Osteocyte (in vitro differentiated cells): ENCODE measurements at regions not wholly inside any gene's neighbourhood (a gene's known extent, or its start where the extent isn't known, plus 50 kb on each side); places are given as distances from the start of the nearest gene placed in this dataset.
"Not testable (repeated sequence)": the region's sequence is repeated elsewhere in the genome, so short reads cannot be mapped to it uniquely, and the experiment has no call there.

Experiments used
- DNase-seq: peaks from one replicate; pipeline ENCODE4 v3.0.0; 2021; ENCODE audit warnings: mixed read lengths; ENCODE audit not compliant: unreplicated experiment; ENCODE audit errors: extremely low spot score
- H3K27ac Mint-ChIP-seq: one replicate; pipeline ENCODE4 v1.8.0; 2021; ENCODE audit warnings: mild to moderate bottlenecking, mixed read lengths; ENCODE audit not compliant: unreplicated experiment
- H3K27me3 Mint-ChIP-seq: one replicate; pipeline ENCODE4 v1.8.0; 2021; ENCODE audit warnings: mixed read lengths; ENCODE audit not compliant: unreplicated experiment
- H3K36me3 Mint-ChIP-seq: one replicate; pipeline ENCODE4 v1.8.0; 2021; ENCODE audit warnings: mixed read lengths; ENCODE audit not compliant: unreplicated experiment
- H3K4me1 Mint-ChIP-seq: one replicate; pipeline ENCODE4 v1.8.0; 2021; ENCODE audit warnings: mixed read lengths; ENCODE audit not compliant: unreplicated experiment
- H3K4me3 Mint-ChIP-seq: one replicate; pipeline ENCODE4 v1.8.0; 2021; ENCODE audit warnings: mild to moderate bottlenecking, moderate library complexity, mixed read lengths; ENCODE audit not compliant: unreplicated experiment
- H3K9me3 Mint-ChIP-seq: one replicate; pipeline ENCODE4 v1.8.0; 2021; ENCODE audit warnings: mixed read lengths; ENCODE audit not compliant: unreplicated experiment
- TF ChIP-seq, protein P1 (sequence below): fragments of 200-600 bp; sonication (generic); IDR thresholded peaks from 2 replicates; pipeline ENCODE4 v1.5.0; 2021; ENCODE audit warnings: antibody characterized with exemption, mild to moderate bottlenecking, moderate library complexity

- DNase-seq = no peak
- Mint-ChIP-seq H3K36me3 (no peaks in the 10 kb centered on the region), H3K4me1 (no peaks in the 10 kb centered on the region), H3K27me3 (peaks cover 32% of the 10 kb centered on the region), H3K9me3 (no peaks in the 10 kb centered on the region), H3K27ac (no peak overlapping the region), H3K4me3 (no peak overlapping the region)
- TF ChIP-seq, protein P1, sequence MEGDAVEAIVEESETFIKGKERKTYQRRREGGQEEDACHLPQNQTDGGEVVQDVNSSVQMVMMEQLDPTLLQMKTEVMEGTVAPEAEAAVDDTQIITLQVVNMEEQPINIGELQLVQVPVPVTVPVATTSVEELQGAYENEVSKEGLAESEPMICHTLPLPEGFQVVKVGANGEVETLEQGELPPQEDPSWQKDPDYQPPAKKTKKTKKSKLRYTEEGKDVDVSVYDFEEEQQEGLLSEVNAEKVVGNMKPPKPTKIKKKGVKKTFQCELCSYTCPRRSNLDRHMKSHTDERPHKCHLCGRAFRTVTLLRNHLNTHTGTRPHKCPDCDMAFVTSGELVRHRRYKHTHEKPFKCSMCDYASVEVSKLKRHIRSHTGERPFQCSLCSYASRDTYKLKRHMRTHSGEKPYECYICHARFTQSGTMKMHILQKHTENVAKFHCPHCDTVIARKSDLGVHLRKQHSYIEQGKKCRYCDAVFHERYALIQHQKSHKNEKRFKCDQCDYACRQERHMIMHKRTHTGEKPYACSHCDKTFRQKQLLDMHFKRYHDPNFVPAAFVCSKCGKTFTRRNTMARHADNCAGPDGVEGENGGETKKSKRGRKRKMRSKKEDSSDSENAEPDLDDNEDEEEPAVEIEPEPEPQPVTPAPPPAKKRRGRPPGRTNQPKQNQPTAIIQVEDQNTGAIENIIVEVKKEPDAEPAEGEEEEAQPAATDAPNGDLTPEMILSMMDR = no peak
Observed at GRCh38 chr5:34555699-34556508, 100.2 kb upstream of the RAI14 start.

DNA sequence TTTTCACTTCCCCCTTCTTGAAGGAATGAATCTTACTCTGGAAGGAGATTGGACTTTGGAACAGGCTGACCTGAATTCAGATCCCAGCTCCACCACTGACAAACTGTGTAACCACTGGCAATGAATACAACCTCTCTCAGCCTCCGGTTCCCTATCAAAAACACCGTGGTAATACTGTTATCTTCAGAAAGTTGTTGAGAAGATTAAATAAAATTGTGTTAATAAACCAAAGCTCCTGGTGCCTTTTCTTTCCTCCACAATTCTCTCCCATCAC lies 99.7 kb upstream of the RAI14 start:
- Mint-ChIP-seq H3K4me3 (no peak overlapping the region), H3K27me3 (peaks cover 32% of the 10 kb centered on the region), H3K9me3 (no peaks in the 10 kb centered on the region), H3K36me3 (no peaks in the 10 kb centered on the region), H3K27ac (no peak overlapping the region), H3K4me1 (no peaks in the 10 kb centered on the region)
- TF ChIP-seq, protein P1 = no peak
- DNase-seq = no peak

DNA sequence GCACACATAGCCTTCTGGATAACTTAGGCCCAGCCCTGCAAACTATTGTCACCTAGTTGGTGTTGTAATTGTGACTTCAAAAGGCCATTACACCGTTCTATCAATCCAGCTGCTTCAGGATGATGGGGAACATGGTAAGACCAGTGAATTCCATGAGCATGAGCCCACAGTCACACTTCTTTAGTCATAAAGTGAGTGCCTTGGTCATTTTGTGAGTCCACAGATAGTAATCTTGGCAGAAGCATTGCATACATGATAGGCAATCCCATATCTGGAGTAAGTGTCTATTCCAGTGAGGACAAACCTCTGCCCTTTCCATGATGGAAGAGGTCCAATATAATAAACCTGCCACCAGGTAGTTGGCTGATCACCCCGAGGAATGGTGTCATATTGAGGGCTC lies 94.5 kb upstream of the RAI14 start:
- DNase-seq, H3K4me1 Mint-ChIP-seq, H3K36me3 Mint-ChIP-seq, H3K9me3 Mint-ChIP-seq, H3K27ac Mint-ChIP-seq, H3K4me3 Mint-ChIP-seq: not testable (repeated sequence)
- H3K27me3 Mint-ChIP-seq = peaks cover 18% of the 10 kb centered on the region

DNA sequence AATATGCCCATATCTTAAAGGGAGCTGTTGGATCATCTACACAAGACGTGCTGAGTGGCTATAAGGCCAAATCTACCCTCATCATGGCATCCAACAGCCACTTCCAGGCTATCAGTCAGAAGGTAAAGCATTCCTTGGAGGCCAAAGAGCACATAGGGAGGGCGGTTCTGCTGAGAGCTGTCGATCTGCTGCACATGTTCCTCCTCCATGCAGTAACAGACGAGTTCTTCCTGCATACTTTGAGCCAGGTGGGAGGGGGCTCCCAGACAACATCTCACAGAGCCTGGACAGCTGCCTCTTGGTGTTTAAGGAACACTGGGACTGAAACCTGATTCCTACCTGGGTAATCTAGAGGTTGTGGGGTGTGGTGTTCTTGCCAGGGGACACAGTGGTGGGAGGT lies 93.3 kb upstream of the RAI14 start:
- no peak for DNase-seq
- Mint-ChIP-seq H3K4me1 (no peaks in the 10 kb centered on the region), H3K27me3 (peaks cover 9% of the 10 kb centered on the region), H3K4me3 (no peak overlapping the region), H3K27ac (no peak overlapping the region), H3K9me3 (no peaks in the 10 kb centered on the region), H3K36me3 (no peaks in the 10 kb centered on the region)
- TF ChIP-seq, protein P1 = no peak

GRCh38 chr5:34563269-34563668 lies 92.9 kb upstream of the RAI14 start:
- Mint-ChIP-seq H3K4me3 (no peak overlapping the region), H3K36me3 (no peaks in the 10 kb centered on the region), H3K4me1 (no peaks in the 10 kb centered on the region), H3K27ac (no peak overlapping the region), H3K9me3 (no peaks in the 10 kb centered on the region), H3K27me3 (peaks cover 5% of the 10 kb centered on the region)
- no peak for DNase-seq
- TF ChIP-seq, protein P1 = no peak
